Brain microvascular endothelial cell (primary cell): ENCODE measurements at regions not wholly inside any gene's neighbourhood (a gene's known extent, or its start where the extent isn't known, plus 50 kb on each side); places are given as distances from the start of the nearest gene placed in this dataset.

ENCODE experiments used
- DNase-seq: peaks from one replicate; pipeline ENCODE4 v3.0.0-alpha.2; 2020
- H3K27ac ChIP-seq: fragments of 250-450 bp; sonication (Bioruptor Pico); 2 replicates; pipeline ENCODE4 v1.5.1; 2020; ENCODE audit warnings: mild to moderate bottlenecking, moderate library complexity
- H3K27me3 ChIP-seq: fragments of 250-450 bp; sonication (Bioruptor Pico); replicated peaks from 2 replicates; pipeline ENCODE4 v1.5.1; 2020; ENCODE audit warnings: mild to moderate bottlenecking
- H3K36me3 ChIP-seq: fragments of 250-450 bp; sonication (Bioruptor Pico); replicated peaks from 2 replicates; pipeline ENCODE4 v1.5.1; 2020; ENCODE audit warnings: mild to moderate bottlenecking
- H3K4me3 ChIP-seq: 2 replicates; pipeline ENCODE4 v1.5.1; 2011; ENCODE audit warnings: low read depth, mild to moderate bottlenecking, control low read depth, low read length, moderate library complexity
- CTCF ChIP-seq: IDR thresholded peaks from 2 replicates; pipeline ENCODE4 v1.5.1; 2011; ENCODE audit warnings: low read depth, mild to moderate bottlenecking, moderate library complexity, low read length, control low read depth, inconsistent platforms; ENCODE audit errors: missing control alignments
- in situ Hi-C: cut with HindIII; loops from 2 replicates; pipeline ENCODE4 v1.10.0; 2017; ENCODE audit warnings: low sequenced_read_pairs, low pct_ligation_motif_present

- Histone ChIP-seq H3K27ac (no peak overlapping the region), H3K27me3 (no peaks in the 10 kb centered on the region), H3K36me3 (no peaks in the 10 kb centered on the region), H3K4me3 (no peak overlapping the region)
- DNase-seq = peak; percentile 19
- no peak for TF ChIP-seq CTCF
- in situ Hi-C loops = no loop called here
Observed at GRCh38 chr9:14031810-14032209, 282.1 kb downstream of the NFIB start.

GRCh38 chr9:14031060-14031414, 282.9 kb downstream of the NFIB start:
- in situ Hi-C loops = no loop called here
- Histone ChIP-seq H3K27me3 (no peaks in the 10 kb centered on the region), H3K36me3 (no peaks in the 10 kb centered on the region), H3K27ac (peak overlapping the region; percentile 56), H3K4me3 (no peak overlapping the region)
- peak; percentile 73 for TF ChIP-seq CTCF
- DNase-seq = peak; percentile 76

GRCh38 chr9:14030375-14031059, 283.4 kb downstream of the NFIB start:
- Histone ChIP-seq H3K4me3 (peak overlapping the region; percentile 50), H3K36me3 (no peaks in the 10 kb centered on the region), H3K27ac (peak overlapping the region; percentile 56), H3K27me3 (no peaks in the 10 kb centered on the region)
- no peak for TF ChIP-seq CTCF
- peak; percentile 74 for DNase-seq
- in situ Hi-C loops = no loop called here

GRCh38 chr9:14029806-14030374, 284.1 kb downstream of the NFIB start:
- H3K36me3 ChIP-seq = no peaks in the 10 kb centered on the region
- H3K27ac ChIP-seq = peak overlapping the region; percentile 56
- in situ Hi-C loops = no loop called here

GRCh38 chr9:14027116-14027800, 286.7 kb downstream of the NFIB start:
- no peaks in the 10 kb centered on the region for H3K36me3 ChIP-seq
- in situ Hi-C loops = no loop called here
- H3K27me3 ChIP-seq = no peaks in the 10 kb centered on the region
- H3K4me3 ChIP-seq = no peak overlapping the region
- TF ChIP-seq CTCF = no peak
- no peak for DNase-seq
- no peak overlapping the region for H3K27ac ChIP-seq

More at GRCh38 chr9:14029806-14030374, 284.1 kb downstream of the NFIB start:
- Histone ChIP-seq H3K4me3 (peak overlapping the region; percentile 50), H3K27me3 (no peaks in the 10 kb centered on the region)
- DNase-seq = no peak
- TF ChIP-seq CTCF = no peak
